ENCODE measurements at regions not wholly inside any gene's neighbourhood (a gene's known extent, or its start where the extent isn't known, plus 50 kb on each side); places are given as distances from the start of the nearest gene placed in this dataset.

GRCh38 chr3:187961366-187961765 is 192.6 kb upstream of the LPP start:
- ChIA-PET CTCF (no interaction called here), POLR2A (no interaction called here)
- no peak for TF ChIP-seq CTCF (IDR thresholded peaks at IDR 0.05; ENCODE audit: insufficient read depth, low read depth, low read length)
- Histone ChIP-seq H3K36me3 (ENCODE audit: control insufficient read depth, insufficient read depth, low read length) (no peaks in the 10 kb centered on the region), H3K27me3 (ENCODE audit: control insufficient read depth, insufficient read depth, low read length) (no peaks in the 10 kb centered on the region), H3K4me3 (ENCODE audit: low read depth, low read length) (no peak overlapping the region)
- DNase-seq (ENCODE audit: low read depth), result no peak

GRCh38 chr3:187963003-187963676 is 190.8 kb upstream of the LPP start:
- no peak for DNase-seq (ENCODE audit: low read depth)
- Histone ChIP-seq H3K36me3 (ENCODE audit: control insufficient read depth, insufficient read depth, low read length) (no peaks in the 10 kb centered on the region), H3K4me3 (ENCODE audit: low read depth, low read length) (no peak overlapping the region), H3K27me3 (ENCODE audit: control insufficient read depth, insufficient read depth, low read length) (no peaks in the 10 kb centered on the region)
- CTCF ChIA-PET, result interaction anchor here (1.2 kb wide), 1 partner anchor 24 kb away, joined by 3 read pairs; no protein-coding TSS in a partner anchor
- POLR2A ChIA-PET, result no interaction called here
- no peak for TF ChIP-seq CTCF (IDR thresholded peaks at IDR 0.05; ENCODE audit: insufficient read depth, low read depth, low read length)

- no peak overlapping the region for H3K4me3 ChIP-seq (ENCODE audit: low read depth, low read length)
- ChIA-PET POLR2A (no interaction called here), CTCF (interaction anchor here (1.2 kb wide), 1 partner anchor 24 kb away, joined by 3 read pairs; no protein-coding TSS in a partner anchor)
- H3K36me3 ChIP-seq (ENCODE audit: control insufficient read depth, insufficient read depth, low read length), result no peaks in the 10 kb centered on the region
- no peak for DNase-seq (ENCODE audit: low read depth)
- no peak for TF ChIP-seq CTCF (IDR thresholded peaks at IDR 0.05; ENCODE audit: insufficient read depth, low read depth, low read length)
- no peaks in the 10 kb centered on the region for H3K27me3 ChIP-seq (ENCODE audit: control insufficient read depth, insufficient read depth, low read length)
These were observed 190.1 kb upstream of the LPP start for GRCh38 chr3:187963677-187964385.

- CTCF ChIA-PET, result no interaction called here
- Histone ChIP-seq H3K27me3 (ENCODE audit: control insufficient read depth, insufficient read depth, low read length) (no peaks in the 10 kb centered on the region), H3K4me3 (ENCODE audit: low read depth, low read length) (no peak overlapping the region), H3K36me3 (ENCODE audit: control insufficient read depth, insufficient read depth, low read length) (no peaks in the 10 kb centered on the region)
- TF ChIP-seq CTCF (IDR thresholded peaks at IDR 0.05; ENCODE audit: insufficient read depth, low read depth, low read length), result no peak
- POLR2A ChIA-PET, result no interaction called here
- DNase-seq (ENCODE audit: low read depth), result no peak
These were observed 189.2 kb upstream of the LPP start for GRCh38 chr3:187964760-187965159.

GRCh38 chr3:187966096-187966495 is 187.9 kb upstream of the LPP start:
- POLR2A ChIA-PET, result interaction anchor here (0.5 kb wide), 1 partner anchor 403 kb away, joined by 3 read pairs; no protein-coding TSS in a partner anchor

More at GRCh38 chr3:187966096-187966495, 187.9 kb upstream of the LPP start:
- H3K4me3 ChIP-seq (ENCODE audit: low read depth, low read length), result no peak overlapping the region
- CTCF ChIA-PET, result no interaction called here
- TF ChIP-seq CTCF (IDR thresholded peaks at IDR 0.05; ENCODE audit: insufficient read depth, low read depth, low read length), result no peak
- H3K36me3 ChIP-seq (ENCODE audit: control insufficient read depth, insufficient read depth, low read length), result no peaks in the 10 kb centered on the region
- no peak for DNase-seq (ENCODE audit: low read depth)
- no peaks in the 10 kb centered on the region for H3K27me3 ChIP-seq (ENCODE audit: control insufficient read depth, insufficient read depth, low read length)

Measured in BJ (cell line).